Ovary (tissue), 7 donors: ENCODE measurements at regions not wholly inside any gene's neighbourhood (a gene's known extent, or its start where the extent isn't known, plus 50 kb on each side); places are given as distances from the start of the nearest gene placed in this dataset.
"Not testable (repeated sequence)": the region's sequence is repeated elsewhere in the genome, so short reads cannot be mapped to it uniquely, and the experiment has no call there.

Experiments
- DNase-seq, 5 donors: peaks; one replicate each; pipeline ENCODE4 v3.0.0-alpha.2; 2019 to 2020
- H3K27ac ChIP-seq, 2 donors: fragments of 200-600 bp; one replicate each; pipeline versions ENCODE4 v1.5.1 to v1.8.0; 2019 to 2022
- H3K27me3 ChIP-seq: fragments of 200-600 bp; one replicate; pipeline ENCODE4 v1.8.0; 2022
- H3K36me3 ChIP-seq: fragments of 200-600 bp; sonication (generic); one replicate; pipeline ENCODE4 v1.5.1; 2019
- H3K4me1 ChIP-seq: one replicate; pipeline ENCODE4 v1.8.1; 2013; ENCODE audit warnings: mild to moderate bottlenecking, moderate library complexity; ENCODE audit not compliant: insufficient read depth
- H3K4me3 ChIP-seq: fragments of 200-600 bp; sonication (generic); one replicate; pipeline ENCODE4 v1.5.1; 2017
- H3K9me3 ChIP-seq, 2 donors: fragments of 200-600 bp in 1 of 2; sonication (generic) in 1 of 2; one replicate each; pipeline versions ENCODE4 v1.5.1 to v1.8.1; 2013 to 2019; ENCODE audit warnings: mild to moderate bottlenecking in 1 of 2, moderate library complexity in 1 of 2
- EP300 ChIP-seq: sonication (generic); formaldehyde crosslinking; IDR thresholded peaks from one replicate; pipeline ENCODE4 v1.6.1; 2017; ENCODE audit warnings: antibody characterized with exemption
- POLR2A ChIP-seq: fragments of 450-650 bp; IDR thresholded peaks from one replicate; pipeline ENCODE4 v1.6.1; 2017; ENCODE audit warnings: antibody characterized with exemption, mild to moderate bottlenecking, moderate library complexity
- WGBS, 3 donors: extraction: QIAGEN DNeasy Blood & Tissue Kit in 1 of 3; methylation state at CpG; one replicate each; pipeline versions ENCODE4 v1.1.5 to v1.1.7; 2013 to 2017; 5-methylcytosine and 5-hydroxymethylcytosine counted together
- intact Hi-C, 4 donors: fragments of 100-400 bp; cut with DNase I; formaldehyde crosslinking; loops; one replicate each; pipeline versions ENCODE4 v1.11.0 to v1.15.1; 2022 to 2023
- TF ChIP-seq, protein P1 (sequence below), 3 donors: fragments of 450-650 bp in 2 of 3; fragments of 200-600 bp in 1 of 3; IDR thresholded peaks; one replicate each; pipeline versions ENCODE4 v1.5.1 to v1.8.0; 2016 to 2022; ENCODE audit warnings: antibody characterized with exemption in 3 of 3, mild to moderate bottlenecking in 1 of 3
- donor health status: DM: no; HTN: no; CAD: no; lungs with moderate emphysema.
- donor health status: DM: no; HTN: no; CAD: no.
- donor health status: Bipolar disorder and iron deficiency.
- donor health status: DM: no; HTN: no; CAD: no.
- donor health status: DM: yes; HTN: yes; CAD: no.

- Histone ChIP-seq H3K36me3 (no peaks in the 10 kb centered on the region), H3K4me1 (no peaks in the 10 kb centered on the region), H3K27ac (no peak overlapping the region), H3K4me3 (no peak overlapping the region), H3K9me3 (no peaks in the 10 kb centered on the region), H3K27me3 (no peaks in the 10 kb centered on the region)
- 67 to 72% (median 71%) methylated on average over 2 of the region's 2 CpGs for WGBS, 3 donors
- TF ChIP-seq POLR2A (no peak), EP300 (no peak)
- TF ChIP-seq, protein P1, sequence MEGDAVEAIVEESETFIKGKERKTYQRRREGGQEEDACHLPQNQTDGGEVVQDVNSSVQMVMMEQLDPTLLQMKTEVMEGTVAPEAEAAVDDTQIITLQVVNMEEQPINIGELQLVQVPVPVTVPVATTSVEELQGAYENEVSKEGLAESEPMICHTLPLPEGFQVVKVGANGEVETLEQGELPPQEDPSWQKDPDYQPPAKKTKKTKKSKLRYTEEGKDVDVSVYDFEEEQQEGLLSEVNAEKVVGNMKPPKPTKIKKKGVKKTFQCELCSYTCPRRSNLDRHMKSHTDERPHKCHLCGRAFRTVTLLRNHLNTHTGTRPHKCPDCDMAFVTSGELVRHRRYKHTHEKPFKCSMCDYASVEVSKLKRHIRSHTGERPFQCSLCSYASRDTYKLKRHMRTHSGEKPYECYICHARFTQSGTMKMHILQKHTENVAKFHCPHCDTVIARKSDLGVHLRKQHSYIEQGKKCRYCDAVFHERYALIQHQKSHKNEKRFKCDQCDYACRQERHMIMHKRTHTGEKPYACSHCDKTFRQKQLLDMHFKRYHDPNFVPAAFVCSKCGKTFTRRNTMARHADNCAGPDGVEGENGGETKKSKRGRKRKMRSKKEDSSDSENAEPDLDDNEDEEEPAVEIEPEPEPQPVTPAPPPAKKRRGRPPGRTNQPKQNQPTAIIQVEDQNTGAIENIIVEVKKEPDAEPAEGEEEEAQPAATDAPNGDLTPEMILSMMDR (IDR thresholded peaks at IDR 0.05): no peak
- DNase-seq: no peak
- intact Hi-C loops: no loop called here
These were observed 87.8 kb upstream of the GUCY1A1 start for GRCh38 chr4:155578726-155579370.

- Histone ChIP-seq H3K36me3 (no peaks in the 10 kb centered on the region), H3K27ac (no peak overlapping the region)
- 56 to 71% (median 65%) methylated on average over 5 of the region's 5 CpGs for WGBS, 3 donors
These were observed 88.4 kb upstream of the GUCY1A1 start for GRCh38 chr4:155578219-155578618.

GRCh38 chr4:155574329-155574728, 92.3 kb upstream of the GUCY1A1 start:
- 49 to 93% (median 54%) methylated on average over 1 of the region's 1 CpG for WGBS, 3 donors
- H3K4me3 ChIP-seq, H3K9me3 ChIP-seq, H3K4me1 ChIP-seq, intact Hi-C loops, H3K27ac ChIP-seq, H3K36me3 ChIP-seq, H3K27me3 ChIP-seq, DNase-seq: not testable (repeated sequence)

More at GRCh38 chr4:155578219-155578618, 88.4 kb upstream of the GUCY1A1 start:
- no peaks in the 10 kb centered on the region for H3K9me3 ChIP-seq
- intact Hi-C loops: no loop called here
- DNase-seq: no peak
- no peak overlapping the region for H3K4me3 ChIP-seq
- no peaks in the 10 kb centered on the region for H3K27me3 ChIP-seq
- no peaks in the 10 kb centered on the region for H3K4me1 ChIP-seq
- TF ChIP-seq, protein P1 (IDR thresholded peaks at IDR 0.05): no peak
- TF ChIP-seq EP300 (no peak), POLR2A (no peak)

- Histone ChIP-seq H3K9me3 (no peaks in the 10 kb centered on the region), H3K27ac (no peak overlapping the region), H3K4me3 (no peak overlapping the region), H3K27me3 (no peaks in the 10 kb centered on the region), H3K4me1 (no peaks in the 10 kb centered on the region), H3K36me3 (no peaks in the 10 kb centered on the region)
- 82 to 98% (median 86%) methylated on average over 5 of the region's 5 CpGs for WGBS, 3 donors
- TF ChIP-seq EP300 (no peak), POLR2A (no peak)
- TF ChIP-seq, protein P1 (IDR thresholded peaks at IDR 0.05): no peak
- DNase-seq: no peak
- intact Hi-C loops: no loop called here
These were observed 93.5 kb upstream of the GUCY1A1 start for GRCh38 chr4:155573126-155573525.

DNA sequence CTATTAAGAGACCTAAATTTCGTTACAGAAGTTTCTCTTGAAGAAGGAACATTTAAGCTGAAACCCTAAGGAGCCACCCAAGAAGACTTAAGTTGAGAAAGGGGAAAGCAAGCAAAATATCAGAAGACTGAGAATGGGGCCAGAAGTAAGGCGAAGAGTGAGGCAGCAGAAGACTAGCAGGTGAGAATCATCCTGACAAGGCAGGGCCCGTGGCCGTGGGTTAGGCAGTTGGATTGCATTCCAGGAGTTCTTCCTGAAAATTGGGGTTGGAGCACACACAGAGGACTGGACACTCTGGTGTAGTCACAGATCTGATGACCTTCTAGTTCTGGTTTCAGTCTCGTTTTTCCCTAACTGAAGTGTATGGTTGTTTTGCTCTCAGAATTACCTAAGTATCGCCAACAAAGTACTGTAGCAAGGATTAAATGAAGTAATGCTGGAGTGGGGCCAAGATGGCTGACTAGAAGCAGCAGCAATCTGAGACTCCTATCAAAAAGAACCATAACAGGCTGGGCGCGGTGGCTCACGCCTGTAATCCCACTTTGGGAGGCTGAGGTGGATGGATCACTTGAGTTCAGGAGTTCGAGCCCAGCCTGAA, 94.4 kb upstream of the GUCY1A1 start:
- no peaks in the 10 kb centered on the region for H3K4me1 ChIP-seq
- no peaks in the 10 kb centered on the region for H3K36me3 ChIP-seq
- no peak overlapping the region for H3K4me3 ChIP-seq
- no peak overlapping the region for H3K27ac ChIP-seq
- no peaks in the 10 kb centered on the region for H3K27me3 ChIP-seq
- intact Hi-C loops: no loop called here
- no peak for DNase-seq
- no peaks in the 10 kb centered on the region for H3K9me3 ChIP-seq
- TF ChIP-seq POLR2A (no peak), EP300 (no peak)
- TF ChIP-seq, protein P1 (IDR thresholded peaks at IDR 0.05): no peak
- 80 to 85% (median 82%) methylated on average over 10 of the region's 10 CpGs for WGBS, 3 donors
